GM12878 (cell line): ENCODE measurements at regions not wholly inside any gene's neighbourhood (a gene's known extent, or its start where the extent isn't known, plus 50 kb on each side); places are given as distances from the start of the nearest gene placed in this dataset.

ENCODE experiments used
- BACH1 ChIP-seq: fragments of 450-650 bp; IDR thresholded peaks from 2 replicates; pipeline ENCODE4 v1.6.1; 2017; ENCODE audit warnings: mild to moderate bottlenecking, borderline replicate concordance
- CTCF ChIP-seq, 3 experiments: IDR thresholded peaks in 2 of 3; conservative IDR thresholded peaks in 1 of 3; 2 replicates each; pipeline ENCODE4 v1.5.1; 2011; ENCODE audit warnings: low read depth in 3 of 3, low read length in 3 of 3, mild to moderate bottlenecking in 3 of 3, control low read depth in 2 of 3, moderate library complexity in 2 of 3, inconsistent platforms in 1 of 3, mixed read lengths in 1 of 3; ENCODE audit not compliant: control insufficient read depth in 2 of 3, insufficient read depth in 1 of 3; ENCODE audit errors: extremely low read depth in 1 of 3
- EGR1 ChIP-seq, 2 experiments: IDR thresholded peaks; 1 replicate in 1 of 2; 2 replicates in 1 of 2; pipeline ENCODE4 v1.6.1; 2011 to 2012; ENCODE audit warnings: low read depth in 2 of 2, low read length in 2 of 2, borderline replicate concordance in 1 of 2, mild to moderate bottlenecking in 1 of 2, moderate library complexity in 1 of 2
- EP300 ChIP-seq, 2 experiments: fragments of 150-350 bp in 1 of 2; IDR thresholded peaks; 2 replicates each; pipeline ENCODE4 v1.6.1; 2011 to 2012; ENCODE audit warnings: low read depth in 2 of 2, low read length in 2 of 2, borderline replicate concordance in 1 of 2, improper control_type of control experiment in 1 of 2, inconsistent platforms in 1 of 2; ENCODE audit not compliant: control insufficient read depth in 1 of 2
- EZH2 ChIP-seq: IDR thresholded peaks from 2 replicates; pipeline ENCODE4 v1.6.1; 2012; ENCODE audit warnings: low read depth, mild to moderate bottlenecking, control low read depth, inconsistent platforms, low read length, borderline replicate concordance; ENCODE audit not compliant: control insufficient read depth
- HDGF ChIP-seq: fragments of 450-650 bp; IDR thresholded peaks from 2 replicates; pipeline ENCODE4 v1.6.1; 2016; ENCODE audit warnings: antibody characterized with exemption
- MXI1 ChIP-seq: fragments of 150-350 bp; IDR thresholded peaks from 2 replicates; pipeline ENCODE4 v1.6.1; 2011; ENCODE audit warnings: low read depth, mild to moderate bottlenecking, inconsistent platforms, low read length, improper control_type of control experiment
- NRF1 ChIP-seq: conservative IDR thresholded peaks from 2 replicates; pipeline ENCODE4 v1.6.1; 2011; ENCODE audit warnings: mild to moderate bottlenecking, low read depth, low read length, improper control_type of control experiment
- PML ChIP-seq: IDR thresholded peaks from 2 replicates; pipeline ENCODE4 v1.6.1; 2012; ENCODE audit warnings: low read length, inconsistent platforms
- SMC3 ChIP-seq: IDR thresholded peaks from 2 replicates; pipeline ENCODE4 v1.6.1; 2011; ENCODE audit warnings: low read length, improper control_type of control experiment, borderline replicate concordance
- ZNF217 ChIP-seq: fragments of 450-650 bp; IDR thresholded peaks from 2 replicates; pipeline ENCODE4 v1.6.1; 2017; ENCODE audit warnings: antibody characterized with exemption, mild to moderate bottlenecking
- TF ChIP-seq, protein P1 (sequence below): fragments of 450-650 bp; IDR thresholded peaks from 2 replicates; pipeline ENCODE4 v1.6.1; 2016; ENCODE audit warnings: mild to moderate bottlenecking, moderate library complexity, borderline replicate concordance

- TF ChIP-seq EP300 (IDR thresholded peaks at IDR 0.05; ENCODE audit: borderline replicate concordance in 1 of 2, control insufficient read depth in 1 of 2, low read depth in 2 of 2, low read length in 2 of 2) (no peak), HDGF (no peak), PML (no peak), NRF1 (no peak), MXI1 (no peak), CTCF (IDR thresholded peaks at IDR 0.05 in 2 of 3, conservative IDR thresholded peaks at IDR 0.05 in 1 of 3; ENCODE audit: control insufficient read depth in 2 of 3, extremely low read depth in 1 of 3, insufficient read depth in 1 of 3, low read depth in 3 of 3, low read length in 3 of 3) (no peak), EZH2 (no peak), BACH1 (no peak), ZNF217 (no peak), EGR1 (IDR thresholded peaks at IDR 0.05; ENCODE audit: borderline replicate concordance in 1 of 2, low read depth in 2 of 2, low read length in 2 of 2) (no peak), SMC3 (no peak)
- TF ChIP-seq, protein P1, sequence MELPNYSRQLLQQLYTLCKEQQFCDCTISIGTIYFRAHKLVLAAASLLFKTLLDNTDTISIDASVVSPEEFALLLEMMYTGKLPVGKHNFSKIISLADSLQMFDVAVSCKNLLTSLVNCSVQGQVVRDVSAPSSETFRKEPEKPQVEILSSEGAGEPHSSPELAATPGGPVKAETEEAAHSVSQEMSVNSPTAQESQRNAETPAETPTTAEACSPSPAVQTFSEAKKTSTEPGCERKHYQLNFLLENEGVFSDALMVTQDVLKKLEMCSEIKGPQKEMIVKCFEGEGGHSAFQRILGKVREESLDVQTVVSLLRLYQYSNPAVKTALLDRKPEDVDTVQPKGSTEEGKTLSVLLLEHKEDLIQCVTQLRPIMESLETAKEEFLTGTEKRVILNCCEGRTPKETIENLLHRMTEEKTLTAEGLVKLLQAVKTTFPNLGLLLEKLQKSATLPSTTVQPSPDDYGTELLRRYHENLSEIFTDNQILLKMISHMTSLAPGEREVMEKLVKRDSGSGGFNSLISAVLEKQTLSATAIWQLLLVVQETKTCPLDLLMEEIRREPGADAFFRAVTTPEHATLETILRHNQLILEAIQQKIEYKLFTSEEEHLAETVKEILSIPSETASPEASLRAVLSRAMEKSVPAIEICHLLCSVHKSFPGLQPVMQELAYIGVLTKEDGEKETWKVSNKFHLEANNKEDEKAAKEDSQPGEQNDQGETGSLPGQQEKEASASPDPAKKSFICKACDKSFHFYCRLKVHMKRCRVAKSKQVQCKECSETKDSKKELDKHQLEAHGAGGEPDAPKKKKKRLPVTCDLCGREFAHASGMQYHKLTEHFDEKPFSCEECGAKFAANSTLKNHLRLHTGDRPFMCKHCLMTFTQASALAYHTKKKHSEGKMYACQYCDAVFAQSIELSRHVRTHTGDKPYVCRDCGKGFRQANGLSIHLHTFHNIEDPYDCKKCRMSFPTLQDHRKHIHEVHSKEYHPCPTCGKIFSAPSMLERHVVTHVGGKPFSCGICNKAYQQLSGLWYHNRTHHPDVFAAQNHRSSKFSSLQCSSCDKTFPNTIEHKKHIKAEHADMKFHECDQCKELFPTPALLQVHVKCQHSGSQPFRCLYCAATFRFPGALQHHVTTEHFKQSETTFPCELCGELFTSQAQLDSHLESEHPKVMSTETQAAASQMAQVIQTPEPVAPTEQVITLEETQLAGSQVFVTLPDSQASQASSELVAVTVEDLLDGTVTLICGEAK: no peak
Observed at GRCh38 chr1:4153571-4153970, 253.5 kb upstream of the C1orf174 start.
